GM21390 (cell line): ENCODE measurements at regions not wholly inside any gene's neighbourhood (a gene's known extent, or its start where the extent isn't known, plus 50 kb on each side); places are given as distances from the start of the nearest gene placed in this dataset.
"Not testable (repeated sequence)": the region's sequence is repeated elsewhere in the genome, so short reads cannot be mapped to it uniquely, and the experiment has no call there.

ENCODE experiments used
- ATAC-seq: cut with Tn5 transposase; IDR thresholded peaks from one replicate; pipeline ENCODE4 v1.9.1; 2021; ENCODE audit not compliant: unreplicated experiment

DNA sequence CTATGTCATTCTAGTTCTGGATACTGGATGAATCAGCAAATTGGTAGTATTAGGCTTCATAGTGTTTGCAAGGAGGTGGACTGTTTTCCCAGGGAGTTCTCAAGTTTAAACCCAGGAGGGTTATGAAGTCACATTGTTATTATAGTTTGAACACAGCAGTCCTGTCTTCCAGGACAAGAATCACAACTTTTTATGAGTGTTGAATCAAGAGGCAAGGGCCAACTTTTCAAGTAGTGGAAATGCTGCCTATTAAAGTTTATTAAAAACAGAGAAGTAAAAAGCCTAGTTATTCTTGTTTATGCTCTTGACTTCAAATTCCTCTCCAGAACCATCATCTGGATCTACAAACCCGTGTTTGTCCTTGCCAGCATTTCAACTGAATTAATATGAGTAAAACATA, 86.3 kb upstream of the GOT2 start:
- ATAC-seq, result no peak

DNA sequence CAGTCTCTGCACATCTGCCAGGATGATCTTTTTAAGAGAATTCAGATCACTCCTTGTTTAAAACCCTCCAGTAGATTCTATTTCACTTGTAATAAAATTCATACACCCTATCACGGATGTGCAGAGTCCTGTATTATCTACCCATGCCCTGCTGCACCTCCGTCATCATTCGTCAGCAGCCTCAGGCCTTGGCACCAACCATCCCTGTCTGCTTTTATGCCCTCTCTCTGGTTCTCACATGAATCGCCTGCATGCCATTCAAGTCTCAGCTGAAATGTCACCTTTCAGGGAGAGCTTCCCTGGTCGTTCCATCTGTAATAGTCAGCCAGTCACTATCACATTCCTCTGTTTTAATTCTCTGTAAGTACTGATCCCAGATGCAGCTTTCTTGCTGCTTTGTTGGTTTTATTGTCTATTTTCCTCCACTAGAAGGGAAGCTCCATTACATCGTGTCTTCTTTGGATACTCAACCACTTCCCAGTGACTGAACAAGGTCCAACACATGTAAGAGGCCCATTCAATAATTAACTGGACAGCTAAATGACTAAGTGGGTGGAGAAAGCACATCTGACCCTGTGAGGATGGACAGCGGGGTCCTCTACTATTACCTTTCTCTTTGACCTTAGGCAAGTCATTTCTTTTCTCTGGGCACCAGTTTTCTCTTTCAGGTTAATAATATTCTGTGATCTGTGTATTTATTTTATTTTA, 81.2 kb upstream of the GOT2 start:
- no peak for ATAC-seq

DNA sequence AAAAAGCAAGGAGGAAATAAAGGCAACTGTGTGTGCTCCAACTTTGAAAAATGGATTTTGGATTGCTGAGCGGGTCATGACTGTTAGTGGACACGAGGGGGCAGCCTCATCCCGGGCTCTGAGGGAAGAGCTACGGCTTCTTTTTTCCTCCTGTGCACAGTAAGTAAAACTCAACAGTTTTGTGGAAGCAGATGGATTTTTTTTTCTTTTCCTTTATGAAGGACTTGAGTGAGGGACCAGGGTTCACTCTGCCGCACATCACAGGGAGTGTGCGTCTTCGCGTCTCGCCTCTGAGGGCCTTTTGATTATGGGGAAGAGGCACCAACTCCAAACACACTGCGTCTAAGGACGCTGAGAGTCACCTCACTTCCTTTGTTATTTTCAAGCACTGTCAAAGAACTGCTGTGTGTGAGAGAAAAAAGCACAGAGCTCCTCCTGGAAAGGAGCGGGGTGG, 80.3 kb upstream of the GOT2 start:
- ATAC-seq, result peak; percentile 73

DNA sequence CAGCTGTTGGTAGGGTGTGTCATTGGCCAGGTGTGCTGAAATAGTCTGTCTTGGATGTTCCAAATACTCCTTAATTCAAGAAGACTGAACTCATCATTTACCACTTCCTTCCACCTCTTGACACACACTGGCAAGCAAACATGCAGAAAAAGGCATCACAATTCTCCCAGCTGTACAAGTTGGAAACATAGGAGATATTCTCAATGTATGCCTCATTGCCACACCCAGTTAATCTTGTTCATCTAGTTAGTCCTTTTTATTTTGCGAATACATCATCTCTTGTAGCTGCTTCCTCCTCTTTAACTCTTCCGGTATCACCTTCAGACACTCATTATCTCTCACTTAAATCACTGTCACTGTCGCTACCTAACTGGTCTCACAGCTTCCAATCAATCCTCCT, 75.1 kb upstream of the GOT2 start:
- no peak for ATAC-seq

DNA sequence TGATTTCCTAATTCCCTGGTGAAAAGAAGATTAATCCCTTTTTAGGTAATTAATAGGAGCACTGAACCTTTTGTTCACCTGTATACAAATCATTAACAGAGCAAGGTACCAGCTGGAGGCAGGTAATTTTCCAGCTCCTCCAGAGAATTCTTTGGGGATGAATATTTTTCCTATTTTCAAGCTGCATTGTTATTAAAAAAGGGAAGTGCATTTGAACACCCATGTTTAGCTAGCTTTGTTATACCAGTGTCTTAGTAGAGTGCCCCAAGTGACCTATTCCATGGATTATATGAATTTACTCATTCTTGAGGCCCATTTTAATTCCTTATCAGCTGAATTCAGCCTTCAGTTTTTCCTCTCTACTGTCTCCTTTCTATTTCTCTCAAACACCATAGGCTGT, 73.2 kb upstream of the GOT2 start:
- ATAC-seq, result no peak

DNA sequence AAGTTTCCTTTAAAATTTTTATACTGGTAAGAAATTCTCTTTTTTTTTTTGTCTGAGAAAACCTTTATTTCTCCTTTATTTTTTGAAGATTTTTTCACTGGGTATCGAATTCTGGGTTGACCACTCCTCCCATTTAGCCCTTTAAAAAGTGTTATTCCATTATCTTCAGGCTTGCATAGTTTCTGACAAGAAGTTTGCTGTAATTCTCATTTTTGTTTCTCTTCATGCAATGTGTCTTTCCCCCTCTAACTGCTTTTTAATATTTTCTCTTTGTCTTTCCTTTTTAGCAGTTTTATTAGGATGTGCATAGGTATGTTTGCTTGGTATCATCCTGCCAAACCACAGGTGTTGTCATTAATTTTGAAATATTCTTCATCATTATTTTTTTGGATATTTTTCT, 67.7 kb upstream of the GOT2 start:
- ATAC-seq, result no peak

DNA sequence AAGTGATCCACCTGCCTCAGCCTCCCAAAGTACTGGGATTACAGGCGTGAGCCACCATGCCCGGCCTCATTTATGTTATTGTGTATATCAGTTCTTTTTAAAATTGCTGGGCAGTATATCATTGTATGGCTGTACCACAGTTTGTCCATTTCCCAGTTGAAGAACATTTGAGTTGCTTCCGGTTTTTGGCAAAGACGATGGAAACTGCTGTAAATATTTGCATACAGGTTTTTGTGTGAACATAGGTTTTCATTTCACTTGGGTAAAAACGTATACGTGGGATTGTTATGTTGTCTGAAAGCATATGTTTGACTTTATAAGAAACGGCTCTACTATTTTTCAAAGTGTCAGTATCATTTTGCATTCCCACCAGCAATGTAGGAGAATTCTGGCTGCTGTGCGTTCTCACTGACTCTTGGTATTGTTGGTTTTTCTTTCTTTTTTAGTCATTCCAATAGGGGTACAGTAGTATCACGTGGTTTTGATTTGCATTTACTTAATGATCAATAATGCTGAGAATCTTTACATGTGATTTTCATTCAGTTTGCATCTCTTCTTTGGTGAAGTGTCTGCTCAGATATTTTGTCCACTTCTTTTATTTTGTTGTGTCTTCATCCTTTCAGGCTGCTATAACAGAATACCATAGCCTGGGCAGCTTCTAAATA, 63.2 kb upstream of the GOT2 start:
- no peak for ATAC-seq

DNA sequence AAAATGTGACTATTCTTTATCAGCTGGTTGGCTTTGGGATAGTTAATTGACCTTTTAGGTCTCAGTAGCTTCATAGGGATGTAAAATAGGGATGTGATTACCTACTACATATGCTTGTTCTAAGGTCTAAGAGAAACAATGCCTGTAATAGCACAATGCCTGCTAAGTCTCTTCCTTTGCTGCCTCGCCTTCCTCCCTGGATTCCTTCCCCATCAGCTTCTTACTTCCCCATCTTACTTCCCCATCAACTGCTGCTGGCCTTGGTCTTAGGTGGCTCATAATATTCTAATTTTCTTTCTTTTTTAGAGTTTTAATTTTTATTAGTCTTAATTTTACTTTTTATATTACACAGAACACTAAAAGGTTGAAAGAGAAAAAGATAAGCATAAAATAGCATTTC, 59.2 kb upstream of the GOT2 start:
- no peak for ATAC-seq

DNA sequence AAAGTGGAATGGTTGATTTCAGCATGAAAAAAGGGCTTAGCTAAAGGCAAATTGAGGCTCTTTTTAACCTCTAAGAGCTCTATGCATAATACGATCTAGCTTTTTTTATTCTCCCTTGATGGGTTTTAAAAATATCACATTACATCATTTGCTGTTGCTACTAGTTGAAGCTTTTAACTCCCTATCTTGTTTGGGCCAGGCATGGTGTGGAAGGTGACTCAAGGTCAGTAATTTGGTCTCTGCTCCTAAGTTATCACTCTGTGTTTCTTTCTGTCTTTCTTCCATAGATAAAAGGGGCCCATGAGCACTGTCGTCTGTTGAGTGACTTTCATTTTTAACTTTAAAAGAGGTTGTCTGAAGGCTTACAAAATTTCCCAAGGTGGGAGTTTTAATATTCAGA, 58.1 kb upstream of the GOT2 start:
- no peak for ATAC-seq

DNA sequence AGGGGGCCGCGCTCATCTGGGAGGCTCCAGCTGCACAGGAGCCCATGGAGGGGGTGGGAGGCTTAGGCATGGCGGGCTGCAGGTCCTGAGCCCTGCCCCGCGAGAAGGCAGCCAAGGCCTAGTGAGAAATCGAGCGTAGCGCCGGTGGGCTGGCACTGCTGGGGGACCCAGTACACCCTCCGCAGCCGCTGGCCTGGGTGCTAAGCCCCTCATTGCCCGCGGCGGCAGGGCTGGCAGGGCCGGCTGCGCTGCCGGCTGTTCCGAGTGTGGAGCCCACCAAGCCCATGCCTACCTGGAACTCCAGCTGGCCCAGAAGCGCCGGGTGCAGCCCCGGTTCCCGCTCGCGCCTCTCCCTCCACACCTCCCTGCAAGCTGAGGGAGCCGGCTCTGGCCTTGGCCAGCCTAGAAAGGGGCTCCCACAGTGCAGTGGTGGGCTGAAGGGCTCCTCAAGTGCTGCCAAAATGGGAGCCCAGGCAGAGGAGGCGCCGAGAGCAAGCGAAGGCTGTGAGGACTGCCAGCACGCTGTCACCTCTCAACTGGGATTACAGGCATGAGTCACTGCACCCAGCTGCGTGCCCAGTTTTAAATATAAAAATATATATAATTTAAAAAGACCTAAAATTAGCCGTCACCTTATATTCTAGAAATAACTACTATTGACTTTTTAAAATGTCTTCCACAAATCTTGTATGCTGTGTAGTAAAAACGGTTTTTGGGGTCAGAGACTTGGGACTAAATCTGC, 56.9 kb upstream of the GOT2 start:
- not testable (repeated sequence) for ATAC-seq

DNA sequence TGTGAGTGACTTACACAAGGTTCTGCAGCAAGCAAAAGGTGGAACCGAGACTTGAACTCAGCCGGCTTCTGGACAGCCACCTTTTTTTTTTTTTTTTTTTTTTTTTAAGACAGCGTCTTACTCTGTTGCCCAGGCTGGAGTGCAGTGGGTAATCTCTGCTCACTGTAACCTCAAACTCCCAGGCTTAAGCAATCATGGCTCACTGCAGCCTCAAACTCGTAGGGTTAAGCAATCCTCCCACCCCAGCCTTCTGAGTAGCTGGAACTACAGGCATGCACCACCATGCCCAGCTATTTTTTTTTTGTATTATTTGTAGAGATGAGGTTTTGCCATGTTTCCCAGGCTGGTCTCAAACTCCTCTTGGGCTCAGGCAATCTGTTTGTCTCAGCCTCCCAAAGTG, 55.2 kb upstream of the GOT2 start:
- no peak for ATAC-seq
